Gastrocnemius medialis (tissue), 4 donors: ENCODE measurements at regions not wholly inside any gene's neighbourhood (a gene's known extent, or its start where the extent isn't known, plus 50 kb on each side); places are given as distances from the start of the nearest gene placed in this dataset.

Source experiments
- CTCF ChIP-seq, 5 experiments: fragments of 450-650 bp in 3 of 5; fragments of 200-600 bp in 2 of 5; sonication (generic) in 2 of 5; IDR thresholded peaks in 4 of 5; conservative IDR thresholded peaks in 1 of 5; 1 replicate in 4 of 5; 2 replicates in 1 of 5; pipeline ENCODE4 v1.5.1; 2016 to 2019; ENCODE audit warnings: antibody characterized with exemption in 5 of 5, mild to moderate bottlenecking in 3 of 5, moderate library complexity in 3 of 5
- POLR2A ChIP-seq, 2 donors: fragments of 450-650 bp; IDR thresholded peaks; one replicate each; pipeline ENCODE4 v1.6.1; 2017; ENCODE audit warnings: antibody characterized with exemption in 2 of 2, mild to moderate bottlenecking in 2 of 2, moderate library complexity in 2 of 2

DNA sequence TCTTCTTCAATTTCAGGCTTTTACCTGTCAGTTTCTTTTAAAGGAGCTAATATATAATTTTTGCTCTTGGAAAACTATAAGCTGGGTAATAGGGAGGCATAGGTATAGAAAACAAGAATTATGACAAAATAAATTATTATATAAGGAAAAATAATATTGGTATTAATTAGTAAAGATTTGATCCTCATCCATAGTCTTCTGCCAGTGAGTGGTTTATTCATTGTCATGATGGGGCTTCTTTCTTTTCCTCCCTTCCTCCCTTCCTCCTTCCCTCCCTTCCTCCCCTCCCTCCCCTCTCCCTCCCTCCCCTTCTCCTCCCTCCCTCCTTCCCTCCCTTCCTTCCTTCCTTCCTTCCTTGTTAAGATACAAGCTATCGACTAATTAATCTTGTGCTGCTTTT is 698.6 kb downstream of the SORCS3 start:
- no peak for TF ChIP-seq POLR2A (IDR thresholded peaks at IDR 0.05)
- TF ChIP-seq CTCF (IDR thresholded peaks at IDR 0.05 in 4 of 5, conservative IDR thresholded peaks at IDR 0.05 in 1 of 5) = no peak
